Left ventricle myocardium inferior (tissue), 1 donor: ENCODE measurements at regions not wholly inside any gene's neighbourhood (a gene's known extent, or its start where the extent isn't known, plus 50 kb on each side); places are given as distances from the start of the nearest gene placed in this dataset.
"Not testable (repeated sequence)": the region's sequence is repeated elsewhere in the genome, so short reads cannot be mapped to it uniquely, and the experiment has no call there.

ENCODE experiments used
- DNase-seq: peaks from one replicate; pipeline ENCODE4 v3.0.0-alpha.2; 2020
- H3K27ac ChIP-seq: fragments of 200-600 bp; replicated peaks from 2 replicates; pipeline ENCODE4 v1.8.0; 2021
- H3K27me3 ChIP-seq: fragments of 200-600 bp; 2 replicates; pipeline ENCODE4 v1.8.0; 2021; ENCODE audit warnings: low read depth
- H3K36me3 ChIP-seq: fragments of 200-600 bp; 2 replicates; pipeline ENCODE4 v1.8.0; 2021
- H3K4me1 ChIP-seq: fragments of 200-600 bp; 2 replicates; pipeline ENCODE4 v1.8.0; 2021
- H3K4me3 ChIP-seq: fragments of 200-600 bp; 2 replicates; pipeline ENCODE4 v1.8.0; 2021; ENCODE audit warnings: mild to moderate bottlenecking, moderate library complexity
- H3K9me3 ChIP-seq: fragments of 200-600 bp; replicated peaks from 2 replicates; pipeline ENCODE4 v1.8.0; 2021
- intact Hi-C: fragments of 100-400 bp; cut with micrococcal nuclease; formaldehyde crosslinking; loops from one replicate; pipeline ENCODE4 v1.11.0; 2022
- TF ChIP-seq, protein P1 (sequence below): fragments of 200-600 bp; IDR thresholded peaks from 2 replicates; pipeline ENCODE4 v1.8.0; 2021; ENCODE audit warnings: antibody characterized with exemption, mild to moderate bottlenecking, borderline replicate concordance
- donor health status: DM: no; HTN: yes; CAD: no; lungs with severe emphysema.

DNA sequence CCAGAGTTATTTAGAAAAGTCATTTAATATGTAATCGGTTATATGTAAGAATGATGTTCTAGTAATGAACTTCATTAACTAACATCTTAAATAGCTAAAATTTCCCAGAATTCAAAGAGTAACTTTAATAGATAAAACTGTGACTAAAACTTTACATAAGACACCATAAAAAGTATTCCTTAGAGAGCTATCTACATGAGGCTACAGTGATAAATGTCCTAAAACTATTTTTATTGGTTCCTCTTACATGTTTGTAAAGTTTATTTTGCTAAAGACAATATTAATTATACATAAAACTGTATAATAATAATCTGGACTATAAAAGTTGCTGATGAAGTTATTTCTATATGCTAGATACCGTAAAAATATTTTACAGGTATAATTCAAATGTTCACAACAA, 897.7 kb upstream of the EPHA5 start:
- Histone ChIP-seq H3K27me3 (no peaks in the 10 kb centered on the region), H3K9me3 (peaks cover under 1% of the 10 kb centered on the region), H3K4me3 (no peak overlapping the region), H3K36me3 (no peaks in the 10 kb centered on the region), H3K4me1 (no peaks in the 10 kb centered on the region), H3K27ac (no peak overlapping the region)
- no peak for DNase-seq
- intact Hi-C loops = no loop called here
- TF ChIP-seq, protein P1, sequence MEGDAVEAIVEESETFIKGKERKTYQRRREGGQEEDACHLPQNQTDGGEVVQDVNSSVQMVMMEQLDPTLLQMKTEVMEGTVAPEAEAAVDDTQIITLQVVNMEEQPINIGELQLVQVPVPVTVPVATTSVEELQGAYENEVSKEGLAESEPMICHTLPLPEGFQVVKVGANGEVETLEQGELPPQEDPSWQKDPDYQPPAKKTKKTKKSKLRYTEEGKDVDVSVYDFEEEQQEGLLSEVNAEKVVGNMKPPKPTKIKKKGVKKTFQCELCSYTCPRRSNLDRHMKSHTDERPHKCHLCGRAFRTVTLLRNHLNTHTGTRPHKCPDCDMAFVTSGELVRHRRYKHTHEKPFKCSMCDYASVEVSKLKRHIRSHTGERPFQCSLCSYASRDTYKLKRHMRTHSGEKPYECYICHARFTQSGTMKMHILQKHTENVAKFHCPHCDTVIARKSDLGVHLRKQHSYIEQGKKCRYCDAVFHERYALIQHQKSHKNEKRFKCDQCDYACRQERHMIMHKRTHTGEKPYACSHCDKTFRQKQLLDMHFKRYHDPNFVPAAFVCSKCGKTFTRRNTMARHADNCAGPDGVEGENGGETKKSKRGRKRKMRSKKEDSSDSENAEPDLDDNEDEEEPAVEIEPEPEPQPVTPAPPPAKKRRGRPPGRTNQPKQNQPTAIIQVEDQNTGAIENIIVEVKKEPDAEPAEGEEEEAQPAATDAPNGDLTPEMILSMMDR = no peak

DNA sequence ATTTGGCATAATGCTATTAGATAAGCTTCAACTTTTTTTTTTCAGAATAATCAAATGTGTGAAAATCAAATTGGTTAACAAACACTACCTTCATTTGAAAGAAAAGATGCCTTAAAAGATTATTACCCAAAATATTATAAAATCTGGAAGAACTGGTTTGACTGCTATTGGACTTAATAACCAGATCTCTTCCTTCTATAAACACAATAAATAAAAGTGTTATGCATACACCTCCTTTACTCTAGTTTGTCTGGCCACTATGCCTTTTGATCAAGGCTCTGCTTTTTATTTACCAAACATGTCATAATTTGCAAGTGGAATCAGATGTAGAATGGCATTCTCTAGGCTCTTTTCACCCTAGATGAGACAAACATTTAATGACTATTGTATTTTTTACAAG, 897.3 kb upstream of the EPHA5 start:
- peaks cover 5% of the 10 kb centered on the region for H3K9me3 ChIP-seq
- no peaks in the 10 kb centered on the region for H3K27me3 ChIP-seq
- no peak overlapping the region for H3K27ac ChIP-seq
- no peaks in the 10 kb centered on the region for H3K36me3 ChIP-seq
- DNase-seq = no peak
- TF ChIP-seq, protein P1 = no peak
- H3K4me1 ChIP-seq = no peaks in the 10 kb centered on the region
- intact Hi-C loops = no loop called here
- H3K4me3 ChIP-seq = no peak overlapping the region

DNA sequence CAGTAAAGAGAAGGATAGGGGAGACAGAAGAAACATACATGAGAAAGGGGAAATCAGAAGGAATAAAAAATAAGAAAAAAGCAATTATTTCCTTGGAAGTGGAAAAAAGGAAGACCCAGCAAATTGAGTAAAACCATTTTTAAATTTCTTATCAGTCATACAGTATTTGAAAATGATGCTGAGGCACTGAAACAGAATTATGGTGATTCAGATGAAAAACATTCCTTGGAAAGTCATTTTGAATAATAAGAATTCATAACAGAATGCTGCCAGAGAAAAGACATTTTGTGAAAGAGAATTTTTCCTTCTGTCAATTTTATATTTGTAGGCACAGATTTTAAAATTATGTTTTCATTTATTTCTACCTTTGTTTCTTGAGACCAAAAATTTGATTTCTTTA, 895.5 kb upstream of the EPHA5 start:
- H3K27me3 ChIP-seq = no peaks in the 10 kb centered on the region
- no peak overlapping the region for H3K27ac ChIP-seq
- H3K4me1 ChIP-seq = no peaks in the 10 kb centered on the region
- no peak for DNase-seq
- TF ChIP-seq, protein P1 = no peak
- intact Hi-C loops = no loop called here
- no peak overlapping the region for H3K4me3 ChIP-seq
- no peaks in the 10 kb centered on the region for H3K36me3 ChIP-seq
- H3K9me3 ChIP-seq = peaks cover 6% of the 10 kb centered on the region

DNA sequence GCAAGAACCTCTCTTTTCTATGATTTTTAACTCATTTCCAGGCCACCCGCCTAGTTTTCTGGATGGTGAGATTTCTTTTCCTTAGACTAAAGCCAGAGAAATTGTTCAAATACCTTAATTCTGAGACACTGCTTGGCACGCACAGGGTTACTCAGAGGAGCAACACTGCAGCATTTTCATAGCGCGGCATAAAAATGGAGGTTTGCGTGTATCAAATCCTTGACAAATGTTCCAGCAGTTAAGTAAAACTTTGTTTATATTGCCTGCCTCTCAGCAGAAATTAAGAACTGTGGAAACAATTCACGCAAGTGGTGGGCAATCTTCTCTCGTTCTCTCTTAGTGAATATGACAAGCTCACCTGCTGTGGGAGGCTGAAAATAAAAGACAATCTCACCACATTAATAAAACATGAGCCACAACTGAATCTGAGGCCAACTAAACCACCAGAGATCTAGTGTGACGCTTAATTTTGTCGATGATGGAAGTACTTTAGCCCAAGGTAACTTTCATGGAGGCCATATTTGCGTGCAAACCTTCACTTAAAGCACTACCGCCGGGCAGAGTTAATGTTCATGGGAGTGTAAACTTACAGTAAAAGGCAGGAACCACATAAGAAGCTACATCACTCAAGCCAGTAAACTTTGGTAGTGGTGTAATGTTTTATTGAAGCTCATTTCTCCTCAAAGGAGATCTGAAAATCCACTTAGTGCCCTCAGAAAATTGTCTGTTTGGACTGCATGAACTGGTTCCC, 894.8 kb upstream of the EPHA5 start:
- intact Hi-C loops = no loop called here
- Histone ChIP-seq H3K27ac (no peak overlapping the region), H3K4me1 (no peaks in the 10 kb centered on the region), H3K9me3 (peaks cover 6% of the 10 kb centered on the region), H3K27me3 (no peaks in the 10 kb centered on the region), H3K36me3 (no peaks in the 10 kb centered on the region), H3K4me3 (no peak overlapping the region)
- TF ChIP-seq, protein P1 = no peak
- no peak for DNase-seq

DNA sequence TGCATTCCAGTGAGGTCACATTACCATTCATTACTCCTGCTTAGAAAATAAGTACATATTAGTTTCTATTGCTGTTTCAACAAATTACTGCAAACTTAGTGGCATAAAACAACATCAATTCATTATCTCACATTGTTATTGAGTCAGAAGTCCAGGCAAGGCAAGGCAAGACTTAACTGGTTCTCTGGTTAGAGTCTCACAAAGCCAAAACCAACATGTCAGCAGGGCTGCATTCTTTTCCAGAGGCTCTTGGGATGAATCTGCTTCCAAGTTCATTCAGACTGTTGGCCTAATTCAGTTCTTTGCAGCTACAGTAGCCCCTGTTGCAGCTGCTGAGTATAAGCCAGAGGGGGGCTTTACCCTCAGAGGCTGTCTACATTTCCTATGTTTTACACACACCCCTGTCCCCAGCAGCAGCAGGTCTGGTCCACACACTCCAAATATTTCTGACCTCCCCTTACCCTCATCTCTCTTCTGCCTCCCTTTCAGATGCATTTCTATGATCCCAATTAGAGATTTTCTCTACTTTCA, 892.1 kb upstream of the EPHA5 start:
- no peak for DNase-seq
- intact Hi-C loops = no loop called here
- Histone ChIP-seq H3K4me1 (no peaks in the 10 kb centered on the region), H3K36me3 (no peaks in the 10 kb centered on the region), H3K27ac (no peak overlapping the region), H3K27me3 (no peaks in the 10 kb centered on the region), H3K4me3 (no peak overlapping the region), H3K9me3 (peaks cover 6% of the 10 kb centered on the region)
- TF ChIP-seq, protein P1 = no peak

DNA sequence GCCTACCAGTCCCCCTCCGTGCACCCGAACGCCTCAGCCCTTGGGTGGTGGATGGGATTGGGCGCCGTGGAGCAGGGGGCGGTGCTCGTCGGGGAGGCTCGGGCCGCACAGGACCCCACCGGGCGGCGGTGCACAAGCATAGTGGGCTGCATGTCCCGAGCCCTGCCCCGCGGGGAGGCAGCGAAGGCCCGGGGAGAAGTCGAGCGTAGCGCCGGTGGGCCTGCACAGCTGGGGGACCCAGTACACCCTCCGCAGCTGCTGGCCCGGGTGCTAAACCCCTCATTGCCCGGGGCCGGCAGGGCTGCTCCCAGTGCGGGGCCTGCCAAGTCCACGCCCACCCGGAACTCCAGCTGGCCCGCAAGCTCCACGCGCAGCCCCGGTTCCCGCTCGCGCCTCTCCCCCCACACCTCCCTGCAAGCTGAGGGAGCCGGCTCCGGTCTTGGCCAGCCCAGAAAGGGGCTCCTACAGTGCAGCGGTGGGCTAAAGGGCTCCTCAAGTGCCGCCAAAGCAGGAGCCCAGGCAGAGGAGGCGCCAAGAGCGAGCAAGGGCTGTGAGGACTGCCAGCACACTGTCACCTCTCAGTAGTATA, 891.3 kb upstream of the EPHA5 start:
- H3K27me3 ChIP-seq, DNase-seq, H3K27ac ChIP-seq, H3K4me1 ChIP-seq, H3K9me3 ChIP-seq, H3K4me3 ChIP-seq, H3K36me3 ChIP-seq, intact Hi-C loops: not testable (repeated sequence)
